Activated CD8-positive, alpha-beta memory T cell treated with anti-CD3 and anti-CD28 coated beads for 24 hours (primary cell): ENCODE measurements at regions not wholly inside any gene's neighbourhood (a gene's known extent, or its start where the extent isn't known, plus 50 kb on each side); places are given as distances from the start of the nearest gene placed in this dataset.

Experiments used
- DNase-seq: peaks from one replicate; pipeline ENCODE4 v3.0.0-alpha.2; 2020

DNA sequence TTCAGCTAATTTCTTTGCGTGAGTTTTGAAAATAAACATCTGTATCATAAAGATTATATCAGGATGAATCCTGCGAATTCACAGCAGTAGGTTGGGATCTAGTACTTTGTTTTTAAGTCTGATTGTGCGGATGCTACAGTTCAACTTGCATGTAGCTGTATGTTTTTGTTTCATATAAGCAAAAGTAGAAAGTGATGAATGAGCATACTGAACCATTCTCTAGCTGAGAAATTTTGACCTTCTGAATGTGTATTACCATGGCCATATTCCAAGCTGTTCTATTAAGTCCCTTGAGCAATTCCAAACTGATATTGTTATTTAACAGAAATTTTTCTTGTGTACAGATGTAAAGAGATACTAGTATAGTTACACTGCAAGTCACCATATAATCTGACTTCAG is 358.8 kb upstream of the MEOX2 start:
- DNase-seq = no peak

DNA sequence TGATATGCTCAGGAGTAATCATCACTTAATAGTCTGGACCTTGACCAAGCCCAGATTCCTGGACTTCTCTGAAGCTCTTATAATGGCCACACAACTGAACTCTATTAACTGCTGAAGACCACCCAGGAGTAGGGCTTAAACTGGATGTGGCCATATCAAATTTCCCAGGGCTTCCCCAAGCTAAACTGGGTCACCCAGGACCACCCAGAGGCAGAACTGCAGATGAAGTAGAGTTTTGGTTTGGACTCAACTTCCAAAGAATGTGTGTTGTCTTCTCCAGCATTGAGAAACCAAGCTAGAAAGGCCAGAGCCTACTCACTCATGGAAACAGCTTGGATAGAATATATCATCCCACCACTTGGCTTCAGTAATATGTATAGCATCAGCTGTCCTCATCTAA is 358.2 kb upstream of the MEOX2 start:
- no peak for DNase-seq

DNA sequence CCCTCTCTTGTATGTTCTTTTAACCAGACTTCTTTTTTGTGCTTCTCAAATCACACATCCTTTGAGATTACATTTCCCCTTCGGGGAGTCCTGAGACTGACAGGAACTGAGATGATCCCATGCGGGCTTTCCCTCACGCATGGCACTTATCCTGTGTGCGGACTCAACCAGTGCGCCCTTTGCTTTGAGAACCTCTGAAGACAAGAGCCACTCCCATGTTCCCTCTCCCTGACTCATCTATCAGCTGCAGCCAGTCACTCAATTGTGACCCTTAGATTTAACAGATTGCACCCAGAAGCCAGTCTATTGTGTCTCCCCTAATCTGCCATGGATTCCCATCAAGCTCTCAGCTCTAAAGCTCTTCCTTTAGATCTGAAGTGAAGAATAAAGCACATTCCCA is 353.9 kb upstream of the MEOX2 start:
- no peak for DNase-seq

DNA sequence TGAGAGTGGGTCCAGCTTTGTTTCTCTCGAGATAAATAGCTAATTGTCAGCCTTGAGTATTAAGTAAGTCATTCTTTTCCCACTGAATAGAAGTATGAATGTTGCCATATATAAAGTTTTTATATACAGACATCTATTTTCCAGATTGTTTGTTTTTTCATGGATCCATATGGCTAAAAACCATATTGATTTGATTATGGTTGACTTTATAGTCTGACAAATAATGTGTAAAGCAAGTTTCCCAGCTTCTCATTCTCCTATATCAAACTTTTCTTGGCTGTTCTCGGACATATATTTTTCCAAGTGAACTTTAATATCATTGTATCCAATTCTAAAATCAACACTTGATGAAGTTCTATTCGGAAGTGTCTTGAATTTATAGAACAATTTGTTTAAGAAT is 352.4 kb upstream of the MEOX2 start:
- no peak for DNase-seq

DNA sequence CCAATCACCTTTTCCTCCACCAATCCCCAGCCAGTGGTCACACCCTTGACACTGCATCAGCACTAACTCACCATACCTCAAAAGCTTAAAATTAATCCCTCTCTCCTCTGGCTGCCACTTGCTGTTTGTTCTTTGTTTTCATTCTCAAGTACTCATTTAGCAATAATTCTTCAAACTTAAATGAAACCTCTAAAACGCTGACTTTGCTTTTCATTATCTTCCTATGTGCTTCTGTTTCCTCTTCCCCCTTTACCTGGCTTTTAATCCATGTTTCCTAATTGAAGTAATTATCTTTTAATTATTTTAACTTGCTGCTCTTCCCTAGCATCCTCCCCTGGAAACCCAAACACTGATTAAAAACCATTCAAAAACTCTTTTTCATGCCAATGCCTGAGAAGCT is 348.9 kb upstream of the MEOX2 start:
- DNase-seq = no peak

DNA sequence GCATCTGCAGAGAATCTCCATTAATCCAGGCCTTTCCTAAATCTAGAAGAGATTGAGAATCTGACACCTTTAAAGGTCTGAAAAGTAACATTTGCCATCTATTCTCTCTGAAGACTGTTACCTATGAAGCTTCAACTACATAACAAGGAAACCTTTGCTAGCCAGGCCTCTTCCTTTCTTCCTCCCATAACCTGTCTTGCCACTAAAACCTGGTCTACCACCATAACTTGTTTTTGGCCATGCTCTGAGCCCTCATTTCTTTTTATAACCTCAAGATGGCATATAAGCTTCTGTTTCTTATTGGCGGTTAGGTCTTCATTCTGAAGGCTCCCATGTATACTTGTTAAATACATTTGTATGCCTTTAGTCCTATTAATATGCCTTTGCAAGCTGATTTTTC is 348.4 kb upstream of the MEOX2 start:
- DNase-seq = no peak

DNA sequence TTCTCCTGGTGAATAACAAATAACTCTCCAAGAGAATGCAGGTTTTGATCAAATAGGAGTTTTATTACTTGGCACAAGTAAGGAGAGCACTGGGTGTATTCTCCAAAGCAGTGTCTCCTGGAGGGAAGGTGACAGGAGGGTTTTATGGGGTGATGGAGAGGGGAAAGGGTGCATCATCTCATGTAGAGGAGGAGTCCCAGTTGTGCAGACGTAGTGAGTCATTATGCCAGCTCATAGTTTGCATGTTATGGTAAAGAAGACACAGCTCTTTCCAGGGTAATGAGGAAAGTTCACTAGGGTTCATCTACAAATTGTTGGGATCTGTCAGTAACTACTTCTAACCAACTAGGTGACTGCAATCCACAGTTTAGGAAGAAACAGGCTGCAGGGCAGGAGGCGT is 347.9 kb upstream of the MEOX2 start:
- DNase-seq = no peak

DNA sequence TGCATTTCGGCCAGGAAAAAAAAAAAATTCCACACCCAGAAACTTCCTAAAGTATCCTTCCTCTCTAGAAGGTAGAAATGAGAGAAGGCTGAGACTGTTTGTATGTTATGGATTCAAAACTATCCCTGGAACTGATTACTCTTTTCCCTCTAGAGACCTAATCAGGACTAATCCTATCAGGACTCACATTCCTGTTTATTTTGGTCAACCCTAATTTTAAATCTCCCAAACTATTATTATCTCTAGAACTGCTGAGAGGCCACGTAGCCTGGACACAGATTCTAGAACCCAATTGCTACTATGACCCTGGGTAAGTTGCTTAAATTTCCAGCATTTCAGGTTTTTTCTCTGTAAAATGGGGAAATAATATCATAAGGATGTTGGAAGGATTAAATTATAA is 346.8 kb upstream of the MEOX2 start:
- DNase-seq = no peak

DNA sequence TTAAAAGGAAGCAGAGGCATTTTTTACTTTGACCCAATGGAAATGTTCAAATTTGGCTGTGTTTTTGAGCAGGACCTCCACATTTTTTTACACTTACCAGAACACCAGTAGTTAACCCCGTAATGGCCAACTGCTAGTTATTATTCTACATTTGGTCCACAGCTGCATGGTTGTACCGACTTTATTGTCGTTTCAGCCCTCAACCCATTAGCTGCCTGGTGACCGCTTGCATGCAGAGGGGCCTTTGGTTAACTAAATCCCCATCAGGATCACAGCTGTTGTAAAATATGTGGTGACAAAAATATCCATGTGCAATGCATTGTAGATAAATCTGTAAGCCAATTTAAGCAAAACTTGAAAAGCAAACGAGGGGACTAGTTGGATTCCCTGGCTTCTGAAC is 342.2 kb upstream of the MEOX2 start:
- DNase-seq = no peak

DNA sequence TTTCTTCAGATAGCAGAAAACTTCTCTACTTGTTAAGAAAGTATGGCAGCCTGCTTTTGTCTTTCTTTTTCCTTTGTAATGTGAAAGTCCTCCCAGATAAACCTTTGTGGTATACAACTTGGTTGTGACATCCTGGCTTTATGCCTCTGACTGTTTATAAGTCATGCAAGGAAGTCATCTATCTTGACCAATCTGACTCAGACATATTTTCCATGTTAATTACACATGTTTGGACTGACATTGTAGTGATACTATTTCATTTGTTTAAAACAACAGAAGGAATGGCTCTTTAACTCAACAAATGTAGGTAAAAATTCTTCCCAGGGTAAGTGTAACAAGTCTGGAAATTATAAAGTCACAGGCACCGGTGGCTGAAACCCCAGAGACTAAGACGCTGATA is 341.6 kb upstream of the MEOX2 start:
- DNase-seq = no peak

DNA sequence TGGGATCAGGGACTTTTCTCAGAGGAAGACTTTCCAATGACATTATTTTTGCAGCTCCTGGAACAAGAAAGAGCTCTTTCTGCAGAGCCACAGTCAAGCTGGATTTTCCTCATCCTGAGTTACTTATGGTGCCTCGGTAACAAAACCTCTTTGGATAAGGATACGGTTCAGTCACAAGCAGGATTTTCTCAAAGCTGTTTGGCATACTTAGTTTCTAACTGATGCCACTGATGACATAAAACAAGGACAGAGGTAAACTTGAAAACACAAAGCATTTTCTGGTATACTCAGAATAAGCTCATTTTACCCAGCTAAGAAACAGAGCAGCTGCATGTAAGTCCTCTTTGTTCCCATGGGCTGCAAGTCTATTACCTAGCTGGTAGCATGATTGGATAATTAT is 340.9 kb upstream of the MEOX2 start:
- DNase-seq = no peak

DNA sequence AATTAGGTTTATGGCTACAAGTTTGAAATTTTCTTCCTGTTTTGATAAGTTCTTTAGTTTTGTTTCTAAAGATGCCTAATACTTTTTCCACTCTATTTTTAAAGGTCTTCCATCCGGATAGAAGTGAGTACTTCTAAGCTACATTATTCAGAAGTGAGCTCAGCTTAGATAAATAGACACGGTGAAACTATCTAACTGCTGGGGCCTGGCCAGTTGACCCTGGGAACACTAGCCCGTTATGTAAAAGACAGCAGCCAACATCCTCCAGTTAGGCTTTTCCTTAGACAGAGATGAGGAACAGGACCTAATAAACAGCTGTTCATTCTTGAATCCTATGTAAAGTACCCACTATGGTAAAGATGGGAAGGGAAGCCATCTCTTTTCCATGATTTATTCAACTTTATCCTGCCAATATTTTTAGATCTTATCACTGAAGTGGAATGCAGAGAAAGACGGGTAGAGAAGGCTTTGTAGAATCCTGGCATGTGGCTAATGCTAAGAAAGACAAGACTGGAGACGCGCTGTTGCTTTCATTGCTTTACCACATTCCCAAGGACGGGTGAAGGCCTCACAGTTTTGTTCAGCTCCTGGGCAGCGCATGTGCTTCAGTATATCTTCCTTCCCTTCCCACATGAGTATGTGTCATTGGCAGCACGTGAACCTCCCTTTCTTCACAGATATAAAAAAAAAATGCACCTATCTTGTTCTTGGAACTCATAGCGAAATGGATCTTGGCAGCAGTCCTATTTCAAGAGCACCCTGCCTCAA is 340.0 kb upstream of the MEOX2 start:
- DNase-seq = no peak

DNA sequence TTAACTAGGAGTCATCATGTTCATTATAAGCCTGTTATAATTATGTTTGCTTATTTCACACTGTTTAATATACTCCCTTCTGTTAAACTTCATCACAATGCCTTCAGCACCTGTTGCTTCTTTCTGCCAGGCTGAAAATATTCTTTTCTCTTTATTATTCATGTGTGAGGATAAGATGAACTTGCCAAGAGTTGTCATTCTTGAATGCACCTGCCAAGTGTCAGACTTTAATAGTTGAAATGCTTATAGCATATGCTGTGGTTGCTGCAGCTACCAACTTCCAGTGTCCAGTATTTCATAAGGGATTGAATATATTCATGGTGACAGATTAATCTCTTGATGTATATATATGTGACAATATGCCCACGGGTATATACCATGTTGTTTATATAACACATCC is 339.2 kb upstream of the MEOX2 start:
- DNase-seq = no peak

DNA sequence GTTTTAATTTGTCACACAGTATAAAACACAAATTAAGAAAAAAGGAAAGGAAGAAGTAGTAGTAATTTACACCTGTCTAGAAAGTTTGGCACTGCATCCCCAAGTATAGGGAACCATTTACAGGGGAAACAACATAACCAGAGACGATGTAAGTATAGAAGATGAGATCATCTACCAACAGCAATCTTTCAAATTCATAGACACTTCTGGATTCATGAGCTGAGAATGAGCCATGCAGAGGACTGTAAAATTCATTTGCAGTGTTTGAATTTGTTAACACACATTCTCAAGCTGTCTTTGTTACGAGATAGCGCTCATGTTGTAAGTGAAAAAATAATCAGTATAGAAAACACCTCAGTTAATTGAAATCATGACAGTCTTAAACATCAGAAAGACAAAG is 337.0 kb upstream of the MEOX2 start:
- no peak for DNase-seq

DNA sequence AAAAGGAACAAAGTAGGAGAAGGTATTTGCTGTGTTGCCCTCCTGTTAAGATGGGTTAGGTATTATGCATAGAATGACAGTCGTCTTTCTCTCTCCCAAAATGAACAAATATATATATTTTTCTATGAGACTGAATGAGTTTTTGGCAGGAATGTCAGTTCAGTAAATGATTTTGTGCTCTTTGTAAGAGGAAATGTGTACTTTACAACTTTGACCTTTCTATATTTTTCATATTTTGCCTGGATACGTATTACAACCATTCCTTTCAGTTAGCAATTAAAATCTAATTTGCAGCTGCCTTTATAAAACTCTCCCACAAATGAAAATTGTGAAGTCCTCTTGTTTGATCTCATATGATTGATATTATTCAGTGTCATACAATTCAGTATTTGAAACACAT is 336.6 kb upstream of the MEOX2 start:
- no peak for DNase-seq

DNA sequence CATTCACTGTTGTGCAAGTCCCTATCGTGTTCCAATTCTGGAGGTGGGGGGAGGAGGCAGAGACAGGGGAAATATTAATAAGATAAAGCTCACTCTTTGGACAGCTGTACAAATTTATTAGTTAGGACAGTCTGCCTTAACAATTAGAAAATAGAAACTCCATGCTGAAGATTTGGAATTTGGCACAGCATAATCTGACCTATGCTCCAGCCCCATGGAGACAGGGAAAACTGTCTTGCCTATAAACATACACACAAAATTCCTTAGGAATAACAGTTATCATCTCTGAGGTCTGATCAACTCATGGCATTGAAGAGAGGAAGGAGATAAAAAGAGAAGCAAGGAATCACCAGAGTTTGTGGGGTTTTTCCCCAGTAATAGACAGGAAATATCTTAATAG is 335.4 kb upstream of the MEOX2 start:
- no peak for DNase-seq

DNA sequence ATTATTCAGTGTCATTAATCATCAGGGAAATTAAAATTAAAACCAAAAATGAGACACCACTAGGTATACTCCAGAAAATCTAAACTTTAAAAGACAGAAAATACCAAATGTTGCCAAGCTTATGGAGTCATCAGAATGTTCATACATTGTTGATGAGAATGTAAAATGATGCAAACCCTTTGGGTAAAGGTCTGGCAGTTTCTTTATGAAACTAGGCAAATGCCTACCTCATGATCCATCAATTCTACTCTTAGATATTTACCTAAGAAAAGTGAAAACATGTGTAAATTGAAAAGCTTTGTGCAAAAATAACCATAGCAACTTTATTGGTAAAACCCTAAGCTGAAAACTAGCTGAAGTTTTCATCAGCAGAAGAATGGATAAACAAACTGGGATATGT is 329.5 kb upstream of the MEOX2 start:
- DNase-seq = no peak

DNA sequence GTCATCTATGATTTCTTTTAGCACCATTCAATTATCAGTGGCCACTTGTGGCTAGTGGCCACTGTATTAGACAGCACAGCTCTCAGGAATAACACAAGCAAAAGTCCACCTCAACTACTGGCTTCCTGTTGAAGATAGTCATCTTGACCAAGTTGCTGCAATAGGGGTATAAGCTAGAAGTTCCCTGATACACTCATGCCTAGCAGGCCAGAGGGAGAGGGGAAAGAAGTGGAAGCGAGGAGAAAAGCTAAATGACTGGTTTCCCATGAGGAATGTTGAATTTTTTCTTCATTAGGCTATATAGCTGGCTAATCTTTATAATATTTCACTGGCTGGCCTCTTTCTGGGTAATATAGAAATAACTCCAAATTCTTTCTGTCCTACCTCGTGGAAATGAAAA is 327.5 kb upstream of the MEOX2 start:
- DNase-seq = no peak

DNA sequence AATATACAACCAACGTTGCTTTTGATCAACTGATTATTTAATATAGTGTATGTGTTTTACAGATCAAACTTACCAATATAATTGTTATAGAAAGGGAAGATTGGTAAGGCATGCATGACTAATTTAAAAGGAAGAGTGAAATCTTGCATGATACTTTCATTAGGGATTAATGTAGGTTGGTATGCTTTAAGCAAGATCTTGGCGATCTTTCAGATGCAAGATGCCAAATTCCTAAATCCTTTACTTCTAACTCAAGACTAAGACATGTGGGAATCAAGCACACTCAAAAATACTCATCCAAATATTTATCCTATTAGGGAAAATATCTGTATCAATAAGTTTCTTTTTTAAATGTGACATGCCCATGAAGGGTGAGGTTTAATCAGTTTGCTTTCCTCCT is 321.4 kb upstream of the MEOX2 start:
- no peak for DNase-seq

DNA sequence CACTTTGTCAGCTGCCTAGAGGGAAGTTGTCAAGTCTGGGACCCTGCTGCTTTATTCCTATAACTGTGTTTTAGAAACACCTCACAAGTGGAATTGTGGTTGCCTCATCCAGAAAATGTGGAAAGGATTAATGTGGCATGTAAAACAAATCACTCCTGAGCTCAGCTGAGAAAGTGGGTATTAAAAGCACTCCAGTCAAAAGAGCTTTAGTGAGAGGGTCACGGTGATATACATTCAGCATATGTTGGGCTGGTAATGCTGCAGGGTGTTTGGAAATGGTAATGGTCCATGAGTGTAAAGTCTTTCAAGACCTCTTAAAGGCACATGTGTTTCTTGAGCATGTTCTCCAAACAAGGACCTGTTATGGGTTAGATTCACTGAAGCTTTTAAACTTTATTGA is 318.2 kb upstream of the MEOX2 start:
- no peak for DNase-seq

DNA sequence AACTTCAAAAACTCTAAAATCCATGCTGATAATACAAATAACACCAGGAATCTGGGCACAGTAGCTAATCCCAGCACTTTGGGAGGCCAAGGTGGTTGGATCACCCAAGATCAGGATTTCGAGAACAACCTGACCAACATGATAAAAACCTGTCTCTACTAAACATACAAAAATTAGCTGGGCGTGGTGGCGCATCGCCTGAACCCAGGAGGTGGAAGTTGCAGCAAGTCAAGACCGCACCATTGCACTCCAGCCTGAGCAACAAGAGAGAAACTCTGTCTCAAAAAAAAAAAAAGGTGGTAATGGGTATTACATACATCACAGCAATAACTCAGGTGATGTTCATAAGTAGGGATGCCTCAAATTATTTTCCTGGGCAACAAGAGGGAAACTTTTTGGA is 315.0 kb upstream of the MEOX2 start:
- DNase-seq = no peak

DNA sequence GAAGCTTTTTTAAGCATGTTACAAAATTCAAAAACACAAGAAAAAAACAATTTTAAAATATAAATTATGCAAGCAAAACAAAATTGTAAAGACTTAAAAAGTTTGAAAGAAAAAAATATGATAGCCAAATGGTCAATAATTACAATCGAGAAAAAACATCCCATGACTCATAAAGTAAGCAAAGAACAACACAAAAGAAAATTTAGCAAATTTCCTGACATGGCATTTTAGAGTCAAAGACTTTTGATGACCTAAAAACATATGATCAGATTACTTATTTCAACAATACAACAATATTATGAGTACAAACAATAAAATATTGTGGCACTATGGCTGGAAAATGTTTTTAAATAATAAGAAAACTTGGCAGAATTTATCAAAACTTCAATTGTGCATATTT is 312.1 kb upstream of the MEOX2 start:
- DNase-seq = no peak

DNA sequence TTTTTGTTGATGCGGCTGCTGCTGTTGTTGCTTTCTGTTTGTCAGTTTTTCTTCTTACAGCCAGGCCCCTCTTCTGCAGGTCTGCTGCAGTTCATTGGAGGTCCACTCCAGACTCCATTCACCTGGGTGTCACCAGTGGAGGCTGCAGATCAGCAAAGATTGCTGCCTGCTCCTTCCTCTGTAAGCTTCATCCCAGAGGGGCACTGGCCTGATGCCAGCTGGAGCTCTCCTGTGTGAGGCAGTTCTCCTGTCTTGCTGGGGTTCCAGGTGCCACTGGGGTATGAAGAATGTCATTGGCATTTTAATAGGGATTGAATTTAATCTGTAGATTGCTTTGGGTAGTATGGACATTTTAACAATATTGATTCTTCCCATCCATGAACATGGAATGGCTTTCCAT is 308.5 kb upstream of the MEOX2 start:
- DNase-seq = no peak

DNA sequence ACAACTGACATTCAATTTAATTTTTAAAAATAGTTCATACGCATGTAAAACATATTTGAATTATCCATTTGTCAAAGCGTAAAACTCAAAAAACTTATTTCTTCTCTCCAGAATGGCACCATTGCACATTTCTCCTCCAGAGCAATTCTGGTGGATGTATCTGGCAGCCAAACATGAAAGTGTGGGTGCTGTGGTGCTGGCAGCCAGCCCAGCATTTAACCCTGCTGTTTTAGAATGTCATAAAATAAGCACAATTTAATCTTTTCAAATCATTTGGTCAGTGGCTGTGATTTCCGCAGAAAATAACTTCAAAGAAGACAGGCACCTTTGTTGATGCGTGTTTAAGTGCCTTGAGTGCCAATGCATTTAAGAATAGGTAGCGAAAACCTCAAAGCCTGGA is 302.7 kb upstream of the MEOX2 start:
- DNase-seq = no peak

DNA sequence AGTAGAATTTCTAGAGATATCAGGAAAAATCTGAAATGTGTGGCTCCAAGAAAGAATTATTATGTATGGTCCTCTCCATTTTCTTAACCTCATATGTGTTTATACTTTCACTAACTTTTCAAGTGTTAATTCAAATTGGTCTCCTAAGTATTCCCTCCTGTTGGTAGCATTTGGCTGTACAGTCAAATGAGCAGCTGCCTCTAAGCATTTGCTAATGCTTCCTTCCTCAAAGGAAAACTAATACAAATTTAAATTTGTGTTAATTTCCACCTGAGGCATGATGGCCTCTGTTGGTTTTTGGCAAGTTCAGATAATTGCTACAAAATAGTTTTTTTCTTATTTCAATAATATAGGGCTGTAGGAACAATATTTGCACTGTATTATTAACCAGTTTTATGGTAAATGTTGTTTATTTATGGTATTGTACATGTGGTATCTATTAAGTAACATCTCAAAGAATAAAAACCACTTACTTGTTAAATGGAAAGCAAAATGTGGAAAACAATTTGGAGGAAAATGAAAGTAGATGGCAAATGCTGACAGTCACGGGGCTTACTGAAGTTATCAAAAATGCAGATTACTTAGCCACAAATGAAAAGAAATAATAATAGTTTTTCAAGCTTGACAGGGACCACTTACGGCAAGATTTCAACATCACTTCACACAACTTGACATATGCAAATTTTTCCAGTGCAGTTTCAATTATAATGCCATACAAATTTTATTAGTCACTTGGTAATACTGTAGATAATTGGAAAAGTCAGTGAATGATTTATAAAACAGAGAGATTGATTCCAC is 299.3 kb upstream of the MEOX2 start:
- DNase-seq = no peak
